H1 (cell line): ENCODE measurements at regions not wholly inside any gene's neighbourhood (a gene's known extent, or its start where the extent isn't known, plus 50 kb on each side); places are given as distances from the start of the nearest gene placed in this dataset.

ENCODE experiments used
- ASH2L ChIP-seq: fragments of 200-600, 300-600 bp; sonication (generic); IDR thresholded peaks from one replicate; pipeline ENCODE4 v1.7.1; 2017; ENCODE audit warnings: low read length
- BCL11A ChIP-seq, 2 experiments: IDR thresholded peaks; one replicate each; pipeline ENCODE4 v1.6.1; 2011; ENCODE audit warnings: low read depth in 2 of 2, low read length in 2 of 2, mild to moderate bottlenecking in 2 of 2
- CHD1 ChIP-seq: IDR thresholded peaks from 2 replicates; pipeline ENCODE4 v1.6.1; 2012; ENCODE audit warnings: low read depth, low read length, improper control_type of control experiment
- CTBP2 ChIP-seq: IDR thresholded peaks from 2 replicates; pipeline ENCODE4 v1.7.0; 2011; ENCODE audit warnings: borderline replicate concordance, mild to moderate bottlenecking, moderate library complexity, mixed read lengths, low read length; ENCODE audit not compliant: insufficient read depth, insufficient read length
- GABPA ChIP-seq: IDR thresholded peaks from 2 replicates; pipeline ENCODE4 v1.6.1; 2011; ENCODE audit warnings: mild to moderate bottlenecking, low read length, moderate library complexity, borderline replicate concordance; ENCODE audit not compliant: insufficient read depth
- KDM1A ChIP-seq: fragments of 200-600, 300-600 bp; sonication (generic); IDR thresholded peaks from 2 replicates; pipeline ENCODE4 v1.7.1; 2016; ENCODE audit warnings: mild to moderate bottlenecking, low read length, borderline replicate concordance
- TBP ChIP-seq: IDR thresholded peaks from 2 replicates; pipeline ENCODE4 v1.6.1; 2011; ENCODE audit warnings: low read depth, low read length, improper control_type of control experiment

- no peak for TF ChIP-seq CTBP2
- no peak for TF ChIP-seq GABPA
- TF ChIP-seq TBP: no peak
- no peak for TF ChIP-seq CHD1
- no peak for TF ChIP-seq KDM1A
- no peak for TF ChIP-seq BCL11A (IDR thresholded peaks at IDR 0.05; ENCODE audit: low read depth in 2 of 2, low read length in 2 of 2)
- TF ChIP-seq ASH2L: no peak
Measured at GRCh38 chr5:135133181-135133580, 99.2 kb upstream of the PITX1 start (continued).
